Stimulated activated naive CD8-positive, alpha-beta T cell treated with anti-CD3 and anti-CD28 coated beads, Interleukin-15, amount 100 ng/mL, for 72 hours (primary cell): ENCODE measurements at regions not wholly inside any gene's neighbourhood (a gene's known extent, or its start where the extent isn't known, plus 50 kb on each side); places are given as distances from the start of the nearest gene placed in this dataset.
"Not testable (repeated sequence)": the region's sequence is repeated elsewhere in the genome, so short reads cannot be mapped to it uniquely, and the experiment has no call there.

Source experiments
- ATAC-seq: fragments of 150-1000 bp; cut with Tn5 transposase; 2 replicates; pipeline ENCODE4 v1.10.0; 2021; ENCODE audit warnings: mild to moderate bottlenecking, moderate library complexity
- DNase-seq, 2 donors: peaks; one replicate each; pipeline ENCODE4 v3.0.0; 2021 to 2022
- H3K27ac Mint-ChIP-seq, 2 donors: one replicate each; pipeline ENCODE4 v1.8.0; 2022; ENCODE audit warnings: mild to moderate bottlenecking in 2 of 2, mixed read lengths in 2 of 2, moderate library complexity in 2 of 2
- H3K27me3 Mint-ChIP-seq: one replicate; pipeline ENCODE4 v1.8.0; 2022; ENCODE audit warnings: mixed read lengths
- H3K4me1 Mint-ChIP-seq: one replicate; pipeline ENCODE4 v1.8.0; 2022; ENCODE audit warnings: mild to moderate bottlenecking, mixed read lengths
- H3K4me3 Mint-ChIP-seq, 2 donors: one replicate each; pipeline ENCODE4 v1.8.0; 2022; ENCODE audit warnings: mild to moderate bottlenecking in 2 of 2, mixed read lengths in 2 of 2, moderate library complexity in 1 of 2
- H3K9me3 Mint-ChIP-seq, 2 donors: one replicate each; pipeline ENCODE4 v1.8.0; 2022; ENCODE audit warnings: mixed read lengths in 2 of 2

- ATAC-seq (no peak), DNase-seq (no peak)
- Mint-ChIP-seq H3K27ac (no peak overlapping the region), H3K27me3 (no peaks in the 10 kb centered on the region), H3K4me3 (no peak overlapping the region), H3K9me3 (peaks cover 0 to 4% of the 10 kb centered on the region in 2 donors), H3K4me1 (no peaks in the 10 kb centered on the region)
These were observed 286.9 kb upstream of the ADGRL2 start for GRCh38 chr1:81513796-81514354.

- Mint-ChIP-seq H3K4me3 (no peak overlapping the region), H3K4me1 (no peaks in the 10 kb centered on the region), H3K27me3 (no peaks in the 10 kb centered on the region), H3K27ac (no peak overlapping the region), H3K9me3 (peaks cover 0 to 4% of the 10 kb centered on the region in 2 donors)
- ATAC-seq (no peak), DNase-seq (no peak)
These were observed 288.3 kb upstream of the ADGRL2 start for GRCh38 chr1:81512252-81513003.

GRCh38 chr1:81511281-81511680, 289.5 kb upstream of the ADGRL2 start:
- ATAC-seq = no peak

GRCh38 chr1:81510701-81511100, 290.0 kb upstream of the ADGRL2 start:
- H3K4me3 Mint-ChIP-seq = no peak overlapping the region
- H3K4me1 Mint-ChIP-seq = no peaks in the 10 kb centered on the region
- DNase-seq = no peak
- no peak for ATAC-seq
- no peak overlapping the region for H3K27ac Mint-ChIP-seq
- no peaks in the 10 kb centered on the region for H3K27me3 Mint-ChIP-seq
- peaks cover 0 to 4% of the 10 kb centered on the region in 2 donors for H3K9me3 Mint-ChIP-seq

More at GRCh38 chr1:81511281-81511680, 289.5 kb upstream of the ADGRL2 start:
- no peaks in the 10 kb centered on the region for H3K27me3 Mint-ChIP-seq
- H3K27ac Mint-ChIP-seq = no peak overlapping the region
- H3K4me1 Mint-ChIP-seq = no peaks in the 10 kb centered on the region
- DNase-seq = no peak
- no peak overlapping the region for H3K4me3 Mint-ChIP-seq
- peaks cover 0 to 4% of the 10 kb centered on the region in 2 donors for H3K9me3 Mint-ChIP-seq

GRCh38 chr1:81509594-81509993, 291.1 kb upstream of the ADGRL2 start:
- no peaks in the 10 kb centered on the region for H3K4me1 Mint-ChIP-seq
- no peak overlapping the region for H3K4me3 Mint-ChIP-seq
- no peak for ATAC-seq
- DNase-seq = no peak
- H3K27me3 Mint-ChIP-seq = no peaks in the 10 kb centered on the region
- H3K27ac Mint-ChIP-seq = no peak overlapping the region
- H3K9me3 Mint-ChIP-seq = peaks cover 0 to 4% of the 10 kb centered on the region in 2 donors

GRCh38 chr1:81506699-81507098, 294.0 kb upstream of the ADGRL2 start:
- H3K4me3 Mint-ChIP-seq = no peak overlapping the region
- no peak overlapping the region for H3K27ac Mint-ChIP-seq
- DNase-seq = no peak
- no peaks in the 10 kb centered on the region for H3K4me1 Mint-ChIP-seq
- peaks cover 0 to 4% of the 10 kb centered on the region in 2 donors for H3K9me3 Mint-ChIP-seq
- no peaks in the 10 kb centered on the region for H3K27me3 Mint-ChIP-seq
- no peak for ATAC-seq

- ATAC-seq (no peak), DNase-seq (no peak)
- no peak overlapping the region for H3K4me3 Mint-ChIP-seq
- H3K27me3 Mint-ChIP-seq = no peaks in the 10 kb centered on the region
- no peak overlapping the region for H3K27ac Mint-ChIP-seq
- no peaks in the 10 kb centered on the region for H3K4me1 Mint-ChIP-seq
- H3K9me3 Mint-ChIP-seq = peaks cover 0 to 4% of the 10 kb centered on the region in 2 donors
These were observed 294.9 kb upstream of the ADGRL2 start for GRCh38 chr1:81505831-81506230.

- peak; percentile 21 for ATAC-seq
- not testable (repeated sequence) for DNase-seq, H3K27ac Mint-ChIP-seq, H3K4me3 Mint-ChIP-seq, H3K27me3 Mint-ChIP-seq, H3K9me3 Mint-ChIP-seq, H3K4me1 Mint-ChIP-seq
These were observed 295.9 kb upstream of the ADGRL2 start for GRCh38 chr1:81504820-81505219.

- not testable (repeated sequence) for H3K4me1 Mint-ChIP-seq, H3K4me3 Mint-ChIP-seq, H3K9me3 Mint-ChIP-seq, DNase-seq, H3K27me3 Mint-ChIP-seq, ATAC-seq, H3K27ac Mint-ChIP-seq
These were observed 298.0 kb upstream of the ADGRL2 start for GRCh38 chr1:81502705-81503104.

GRCh38 chr1:81501485-81501884, 299.2 kb upstream of the ADGRL2 start:
- H3K4me1 Mint-ChIP-seq, H3K27ac Mint-ChIP-seq, H3K4me3 Mint-ChIP-seq, H3K27me3 Mint-ChIP-seq, DNase-seq, H3K9me3 Mint-ChIP-seq: not testable (repeated sequence)
- ATAC-seq = peak; percentile 69

GRCh38 chr1:81499487-81499886, 301.2 kb upstream of the ADGRL2 start:
- no peak overlapping the region for H3K27ac Mint-ChIP-seq
- no peaks in the 10 kb centered on the region for H3K27me3 Mint-ChIP-seq
- DNase-seq (no peak), ATAC-seq (no peak)
- no peaks in the 10 kb centered on the region for H3K4me1 Mint-ChIP-seq
- H3K9me3 Mint-ChIP-seq = no peaks in the 10 kb centered on the region
- no peak overlapping the region for H3K4me3 Mint-ChIP-seq

GRCh38 chr1:81498471-81499462, 302.0 kb upstream of the ADGRL2 start:
- Mint-ChIP-seq H3K27me3 (no peaks in the 10 kb centered on the region), H3K4me1 (no peaks in the 10 kb centered on the region)

GRCh38 chr1:81496349-81496748, 304.4 kb upstream of the ADGRL2 start:
- no peak overlapping the region for H3K27ac Mint-ChIP-seq

More at GRCh38 chr1:81498471-81499462, 302.0 kb upstream of the ADGRL2 start:
- Mint-ChIP-seq H3K27ac (no peak overlapping the region), H3K9me3 (no peaks in the 10 kb centered on the region), H3K4me3 (no peak overlapping the region)
- no peak for ATAC-seq
- no peak for DNase-seq

GRCh38 chr1:81493102-81493869, 307.4 kb upstream of the ADGRL2 start:
- Mint-ChIP-seq H3K4me1 (no peaks in the 10 kb centered on the region), H3K9me3 (peaks cover 10 to 13% of the 10 kb centered on the region in 2 donors), H3K27ac (no peak overlapping the region), H3K4me3 (no peak overlapping the region), H3K27me3 (no peaks in the 10 kb centered on the region)
- ATAC-seq (no peak), DNase-seq (no peak)

More at GRCh38 chr1:81496349-81496748, 304.4 kb upstream of the ADGRL2 start:
- ATAC-seq (no peak), DNase-seq (no peak)
- H3K4me3 Mint-ChIP-seq = no peak overlapping the region
- H3K9me3 Mint-ChIP-seq = peaks cover 0 to 5% of the 10 kb centered on the region in 2 donors
- H3K27me3 Mint-ChIP-seq = no peaks in the 10 kb centered on the region
- H3K4me1 Mint-ChIP-seq = no peaks in the 10 kb centered on the region

GRCh38 chr1:81492628-81493027, 308.1 kb upstream of the ADGRL2 start:
- Mint-ChIP-seq H3K4me1 (no peaks in the 10 kb centered on the region), H3K27ac (no peak overlapping the region), H3K27me3 (no peaks in the 10 kb centered on the region), H3K4me3 (no peak overlapping the region), H3K9me3 (peaks cover 10 to 13% of the 10 kb centered on the region in 2 donors)
- ATAC-seq = no peak
- no peak for DNase-seq
